T-helper 17 cell (primary cell): ENCODE measurements at regions not wholly inside any gene's neighbourhood (a gene's known extent, or its start where the extent isn't known, plus 50 kb on each side); places are given as distances from the start of the nearest gene placed in this dataset.
"Not testable (repeated sequence)": the region's sequence is repeated elsewhere in the genome, so short reads cannot be mapped to it uniquely, and the experiment has no call there.

ENCODE experiments used
- ATAC-seq: fragments of 150-1000 bp; cut with Tn5 transposase; 2 replicates; pipeline ENCODE4 v1.10.0; 2021; ENCODE audit warnings: mild to moderate bottlenecking, moderate library complexity
- DNase-seq, 3 donors: peaks; one replicate each; pipeline versions ENCODE4 v3.0.0 to v3.0.0-alpha.2; 2020 to 2021
- H3K9me3 ChIP-seq: one replicate; pipeline ENCODE4 v1.7.0; 2013; ENCODE audit warnings: low read length, mild to moderate bottlenecking; ENCODE audit not compliant: control insufficient read depth, poor library complexity, severe bottlenecking
- H3K27ac Mint-ChIP-seq: one replicate; pipeline ENCODE4 v1.8.0; 2022; ENCODE audit warnings: mild to moderate bottlenecking, moderate library complexity, mixed read lengths
- H3K27me3 Mint-ChIP-seq: one replicate; pipeline ENCODE4 v1.8.0; 2022; ENCODE audit warnings: mixed read lengths
- H3K36me3 Mint-ChIP-seq: one replicate; pipeline ENCODE4 v1.8.0; 2022; ENCODE audit warnings: low read depth, mixed read lengths
- H3K4me1 Mint-ChIP-seq: one replicate; pipeline ENCODE4 v1.8.0; 2022; ENCODE audit warnings: mild to moderate bottlenecking, mixed read lengths
- H3K4me3 Mint-ChIP-seq: one replicate; pipeline ENCODE4 v1.8.0; 2022; ENCODE audit warnings: mild to moderate bottlenecking, moderate library complexity, mixed read lengths

GRCh38 chr1:120529475-120530089 is 114.7 kb downstream of the NBPF8 start:
- not testable (repeated sequence) for DNase-seq, H3K4me1 Mint-ChIP-seq, H3K4me3 Mint-ChIP-seq, H3K9me3 ChIP-seq, H3K27me3 Mint-ChIP-seq, H3K27ac Mint-ChIP-seq, ATAC-seq, H3K36me3 Mint-ChIP-seq

GRCh38 chr1:120531455-120531854 is 116.6 kb downstream of the NBPF8 start:
- DNase-seq, H3K9me3 ChIP-seq, H3K36me3 Mint-ChIP-seq, ATAC-seq, H3K4me3 Mint-ChIP-seq, H3K27me3 Mint-ChIP-seq, H3K4me1 Mint-ChIP-seq, H3K27ac Mint-ChIP-seq: not testable (repeated sequence)

GRCh38 chr1:120534361-120535047 is 119.7 kb downstream of the NBPF8 start:
- ATAC-seq = peak; percentile 91
- Mint-ChIP-seq H3K27ac (peak overlapping the region; percentile 95), H3K4me3 (peak overlapping the region; percentile 84)
- DNase-seq, H3K27me3 Mint-ChIP-seq, H3K36me3 Mint-ChIP-seq, H3K9me3 ChIP-seq, H3K4me1 Mint-ChIP-seq: not testable (repeated sequence)

- peak overlapping the region; percentile 95 for H3K27ac Mint-ChIP-seq
- H3K4me1 Mint-ChIP-seq, H3K9me3 ChIP-seq, H3K27me3 Mint-ChIP-seq, H3K36me3 Mint-ChIP-seq, DNase-seq: not testable (repeated sequence)
- ATAC-seq = peak; percentile 70
- peak overlapping the region; percentile 84 for H3K4me3 Mint-ChIP-seq
Observed at GRCh38 chr1:120535052-120535451, 120.2 kb downstream of the NBPF8 start.

GRCh38 chr1:120541394-120541793 is 126.6 kb downstream of the NBPF8 start:
- not testable (repeated sequence) for H3K27ac Mint-ChIP-seq, H3K36me3 Mint-ChIP-seq, H3K4me3 Mint-ChIP-seq, H3K9me3 ChIP-seq, H3K4me1 Mint-ChIP-seq, ATAC-seq, H3K27me3 Mint-ChIP-seq, DNase-seq

- not testable (repeated sequence) for H3K27me3 Mint-ChIP-seq, H3K9me3 ChIP-seq, H3K4me1 Mint-ChIP-seq, H3K27ac Mint-ChIP-seq, DNase-seq, H3K36me3 Mint-ChIP-seq, ATAC-seq, H3K4me3 Mint-ChIP-seq
Observed at GRCh38 chr1:120542365-120542764, 127.5 kb downstream of the NBPF8 start.

- not testable (repeated sequence) for DNase-seq, H3K27ac Mint-ChIP-seq, H3K9me3 ChIP-seq, H3K4me1 Mint-ChIP-seq, H3K4me3 Mint-ChIP-seq, H3K27me3 Mint-ChIP-seq, ATAC-seq, H3K36me3 Mint-ChIP-seq
Observed at GRCh38 chr1:120542940-120543339, 128.1 kb downstream of the NBPF8 start.

GRCh38 chr1:120544434-120544833 is 129.6 kb downstream of the NBPF8 start:
- not testable (repeated sequence) for H3K27me3 Mint-ChIP-seq, H3K27ac Mint-ChIP-seq
- ATAC-seq = peak; percentile 100

GRCh38 chr1:120550335-120550734 is 135.5 kb downstream of the NBPF8 start:
- not testable (repeated sequence) for H3K36me3 Mint-ChIP-seq, H3K9me3 ChIP-seq, ATAC-seq, H3K27me3 Mint-ChIP-seq, DNase-seq, H3K27ac Mint-ChIP-seq, H3K4me1 Mint-ChIP-seq, H3K4me3 Mint-ChIP-seq

More at GRCh38 chr1:120544434-120544833, 129.6 kb downstream of the NBPF8 start:
- not testable (repeated sequence) for H3K9me3 ChIP-seq, H3K4me3 Mint-ChIP-seq, H3K4me1 Mint-ChIP-seq, H3K36me3 Mint-ChIP-seq
- peak; percentile 47 to 91 (median 60) for DNase-seq

GRCh38 chr1:120552190-120552589 is 137.4 kb downstream of the NBPF8 start:
- not testable (repeated sequence) for DNase-seq, H3K36me3 Mint-ChIP-seq, H3K4me1 Mint-ChIP-seq, H3K27ac Mint-ChIP-seq, ATAC-seq, H3K27me3 Mint-ChIP-seq, H3K9me3 ChIP-seq
- peak overlapping the region; percentile 69 for H3K4me3 Mint-ChIP-seq

- not testable (repeated sequence) for H3K27me3 Mint-ChIP-seq
- peak; percentile 2 for ATAC-seq
Observed at GRCh38 chr1:120557605-120558302, 142.9 kb downstream of the NBPF8 start.

GRCh38 chr1:120558303-120559060 is 143.6 kb downstream of the NBPF8 start:
- DNase-seq (peak; percentile 20 to 60 (median 29)), ATAC-seq (peak; percentile 75)
- not testable (repeated sequence) for H3K27me3 Mint-ChIP-seq, H3K36me3 Mint-ChIP-seq, H3K4me1 Mint-ChIP-seq, H3K9me3 ChIP-seq, H3K27ac Mint-ChIP-seq
- H3K4me3 Mint-ChIP-seq = peak overlapping the region; percentile 84

More at GRCh38 chr1:120557605-120558302, 142.9 kb downstream of the NBPF8 start:
- not testable (repeated sequence) for H3K4me1 Mint-ChIP-seq, H3K27ac Mint-ChIP-seq, H3K36me3 Mint-ChIP-seq, DNase-seq, H3K9me3 ChIP-seq
- H3K4me3 Mint-ChIP-seq = peak overlapping the region; percentile 77

- not testable (repeated sequence) for H3K4me1 Mint-ChIP-seq, H3K27ac Mint-ChIP-seq, H3K9me3 ChIP-seq, H3K27me3 Mint-ChIP-seq, DNase-seq, H3K36me3 Mint-ChIP-seq, H3K4me3 Mint-ChIP-seq
- ATAC-seq = peak; percentile 64
Observed at GRCh38 chr1:120561767-120562166, 146.9 kb downstream of the NBPF8 start.
